Neural cell (in vitro differentiated cells): ENCODE measurements at regions not wholly inside any gene's neighbourhood (a gene's known extent, or its start where the extent isn't known, plus 50 kb on each side); places are given as distances from the start of the nearest gene placed in this dataset.

Experiments
- H2AFZ ChIP-seq: fragments of 200-600, 300-800 bp; sonication (generic), shearing (Covaris generic); 2 replicates; pipeline ENCODE4 v1.6.0; 2014; ENCODE audit warnings: low read depth, mild to moderate bottlenecking, antibody characterized with exemption, low read length, moderate library complexity
- H3F3A ChIP-seq: fragments of 200-600 bp; shearing (Covaris generic); 2 replicates; pipeline ENCODE4 v1.6.1; 2016; ENCODE audit warnings: mild to moderate bottlenecking, moderate library complexity, mixed read lengths, antibody characterized with exemption, low read length; ENCODE audit not compliant: insufficient read depth, poor library complexity, severe bottlenecking
- H3K27ac ChIP-seq: fragments of 200-600, 300-800 bp; sonication (generic), shearing (Covaris generic); 2 replicates; pipeline ENCODE4 v1.5.1; 2014; ENCODE audit warnings: mild to moderate bottlenecking, low read length, moderate library complexity
- H3K27me3 ChIP-seq: fragments of 300-800, 200-600 bp; sonication (generic), shearing (Covaris generic); 2 replicates; pipeline ENCODE4 v1.6.0; 2014; ENCODE audit warnings: mild to moderate bottlenecking, low read depth, low read length, moderate library complexity; ENCODE audit not compliant: insufficient read depth
- H3K36me3 ChIP-seq: fragments of 300-800, 200-600 bp; sonication (generic), shearing (Covaris generic); 2 replicates; pipeline ENCODE4 v1.5.1; 2014; ENCODE audit warnings: mild to moderate bottlenecking, antibody characterized with exemption, low read length, moderate library complexity; ENCODE audit not compliant: insufficient read depth
- H3K4me2 ChIP-seq: fragments of 300-800, 200-600 bp; sonication (generic), shearing (Covaris generic); 2 replicates; pipeline ENCODE4 v1.6.0; 2014; ENCODE audit warnings: mild to moderate bottlenecking, low read length
- H3K4me3 ChIP-seq: fragments of 300-800, 200-600 bp; sonication (generic), shearing (Covaris generic); 2 replicates; pipeline ENCODE4 v1.5.1; 2014; ENCODE audit warnings: mild to moderate bottlenecking, low read length, moderate library complexity
- H3K79me2 ChIP-seq: fragments of 200-600 bp; shearing (Covaris generic); replicated peaks from 2 replicates; pipeline ENCODE4 v1.6.0; 2014; ENCODE audit warnings: mild to moderate bottlenecking, low read length, moderate library complexity; ENCODE audit not compliant: insufficient read depth
- H3K9ac ChIP-seq: fragments of 300-800, 200-600 bp; sonication (generic), shearing (Covaris generic); 2 replicates; pipeline ENCODE4 v1.6.1; 2016; ENCODE audit warnings: mild to moderate bottlenecking, low read length, mixed read lengths
- H3K9me2 ChIP-seq: fragments of 200-600 bp; shearing (Covaris generic); 2 replicates; pipeline ENCODE4 v1.6.1; 2016; ENCODE audit warnings: mild to moderate bottlenecking, low read length, mixed read lengths; ENCODE audit not compliant: insufficient read depth
- H3K9me3 ChIP-seq: fragments of 200-600, 300-800 bp; sonication (generic), shearing (Covaris generic); 2 replicates; pipeline ENCODE4 v1.6.1; 2016; ENCODE audit warnings: mild to moderate bottlenecking, mixed run types, low read length, moderate library complexity, mixed read lengths
- H4K20me1 ChIP-seq: fragments of 200-600 bp; shearing (Covaris generic); 2 replicates; pipeline ENCODE4 v1.6.1; 2016; ENCODE audit warnings: mild to moderate bottlenecking, mixed run types; ENCODE audit not compliant: insufficient read depth
- CTCF ChIP-seq: fragments of 450-650 bp; IDR thresholded peaks from 2 replicates; pipeline ENCODE4 v1.5.1; 2014; ENCODE audit warnings: antibody characterized with exemption, mild to moderate bottlenecking, moderate library complexity; ENCODE audit not compliant: poor library complexity, severe bottlenecking
- EP300 ChIP-seq: fragments of 450-650 bp; conservative IDR thresholded peaks from 2 replicates; pipeline ENCODE4 v1.6.1; 2014; ENCODE audit warnings: antibody characterized with exemption, mild to moderate bottlenecking, moderate library complexity; ENCODE audit not compliant: poor library complexity, severe bottlenecking
- EZH2 ChIP-seq: fragments of 200-600, 300-800 bp; shearing (Covaris generic), sonication (generic); IDR thresholded peaks from 2 replicates; pipeline ENCODE4 v1.6.1; 2014; ENCODE audit warnings: antibody characterized with exemption, low read length, borderline replicate concordance, mild to moderate bottlenecking; ENCODE audit not compliant: insufficient read depth, poor library complexity, severe bottlenecking
- MXI1 ChIP-seq: fragments of 450-650 bp; conservative IDR thresholded peaks from 2 replicates; pipeline ENCODE4 v1.6.1; 2014; ENCODE audit warnings: antibody characterized with exemption, mild to moderate bottlenecking; ENCODE audit not compliant: poor library complexity, severe bottlenecking
- POLR2AphosphoS5 ChIP-seq: IDR thresholded peaks from 2 replicates; pipeline ENCODE4 v1.6.1; 2012
- RAD21 ChIP-seq: fragments of 450-650 bp; conservative IDR thresholded peaks from 2 replicates; pipeline ENCODE4 v1.6.1; 2014; ENCODE audit warnings: antibody characterized with exemption, mild to moderate bottlenecking, moderate library complexity
- REST ChIP-seq: IDR thresholded peaks from 2 replicates; pipeline ENCODE4 v1.6.1; 2012; ENCODE audit warnings: borderline replicate concordance
- SMC3 ChIP-seq: fragments of 450-650 bp; conservative IDR thresholded peaks from 2 replicates; pipeline ENCODE4 v1.6.1; 2014; ENCODE audit warnings: antibody characterized with exemption, mild to moderate bottlenecking, moderate library complexity; ENCODE audit not compliant: poor library complexity
- TAF1 ChIP-seq: IDR thresholded peaks from 2 replicates; pipeline ENCODE4 v1.6.1; 2012; ENCODE audit warnings: low read depth

DNA sequence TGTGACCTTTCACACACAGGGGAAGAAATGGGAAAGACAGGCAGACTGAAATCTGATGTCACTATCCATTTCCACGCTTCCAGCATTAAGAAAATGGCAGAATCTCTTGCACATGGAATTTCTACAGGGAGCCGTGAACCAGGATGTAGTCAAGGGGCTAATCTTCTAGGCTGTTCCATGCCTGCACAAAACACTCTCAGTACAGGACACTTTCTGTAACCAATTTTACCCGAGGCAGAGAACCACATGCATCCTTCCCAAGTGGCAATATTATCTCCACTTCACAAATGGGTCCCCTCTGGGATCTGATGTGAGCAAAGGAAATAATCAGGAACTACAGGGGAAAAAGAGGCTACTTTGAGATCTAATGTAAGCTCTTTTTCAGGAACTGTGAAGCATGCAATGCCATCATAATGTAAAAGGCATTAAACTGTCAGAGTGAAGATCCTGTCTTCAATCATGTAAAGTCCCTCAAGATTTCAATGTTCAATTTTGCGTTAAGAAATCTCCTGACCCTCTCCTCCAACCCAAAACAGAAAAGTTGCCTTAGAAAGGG, 236.9 kb downstream of the RBM43 start:
- Histone ChIP-seq H2AFZ (no peak overlapping the region), H3K9me3 (no peaks in the 10 kb centered on the region), H3K4me2 (peak overlapping the region; percentile 56), H3K79me2 (no peaks in the 10 kb centered on the region), H3K9me2 (no peaks in the 10 kb centered on the region), H3K27ac (peak overlapping the region; percentile 79), H3K36me3 (no peaks in the 10 kb centered on the region), H3K4me3 (peak overlapping the region; percentile 11), H4K20me1 (no peaks in the 10 kb centered on the region), H3K27me3 (no peaks in the 10 kb centered on the region), H3F3A (no peaks in the 10 kb centered on the region), H3K9ac (peak overlapping the region; percentile 38)
- TF ChIP-seq TAF1 (no peak), SMC3 (no peak), EP300 (peak; percentile 79), RAD21 (peak; percentile 19), REST (peak; percentile 85), EZH2 (no peak), CTCF (no peak), POLR2AphosphoS5 (peak; percentile 24), MXI1 (no peak)

GRCh38 chr2:151021747-151022452, 239.8 kb downstream of the RBM43 start:
- Histone ChIP-seq H2AFZ (no peak overlapping the region), H4K20me1 (no peaks in the 10 kb centered on the region), H3K27me3 (no peaks in the 10 kb centered on the region), H3F3A (no peaks in the 10 kb centered on the region), H3K9ac (no peak overlapping the region), H3K36me3 (no peaks in the 10 kb centered on the region), H3K27ac (no peak overlapping the region), H3K9me3 (no peaks in the 10 kb centered on the region), H3K79me2 (no peaks in the 10 kb centered on the region), H3K4me3 (no peak overlapping the region), H3K9me2 (no peaks in the 10 kb centered on the region), H3K4me2 (no peak overlapping the region)
- TF ChIP-seq CTCF, result no peak
- TF ChIP-seq RAD21, result no peak
- no peak for TF ChIP-seq EP300
- TF ChIP-seq EZH2, result no peak
- TF ChIP-seq REST, result no peak
- no peak for TF ChIP-seq MXI1
- no peak for TF ChIP-seq SMC3
- TF ChIP-seq TAF1, result no peak
- TF ChIP-seq POLR2AphosphoS5, result no peak
